ENCODE measurements at regions not wholly inside any gene's neighbourhood (a gene's known extent, or its start where the extent isn't known, plus 50 kb on each side); places are given as distances from the start of the nearest gene placed in this dataset.
"Not testable (repeated sequence)": the region's sequence is repeated elsewhere in the genome, so short reads cannot be mapped to it uniquely, and the experiment has no call there.

DNA sequence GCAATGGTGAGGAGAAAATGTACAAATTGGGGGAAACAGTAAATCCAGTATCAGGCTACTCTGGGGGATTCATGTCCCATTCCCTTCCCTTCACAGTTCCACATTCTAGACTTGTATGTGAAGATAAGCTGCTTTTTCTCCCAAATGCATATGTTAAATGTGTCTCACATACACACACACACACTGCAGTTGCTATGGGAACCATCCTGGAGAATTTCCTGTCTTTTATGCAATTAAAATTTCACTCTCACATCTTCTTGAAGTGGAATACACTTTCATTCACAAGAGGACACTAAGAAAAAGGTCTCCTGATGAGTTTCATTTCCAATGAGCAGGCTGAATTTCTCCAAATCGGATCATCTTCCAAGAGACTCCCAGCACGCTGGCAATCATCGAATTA, 366.0 kb downstream of the LRATD1 start:
- no peak for DNase-seq (ENCODE audit: low spot score)
- Mint-ChIP-seq H3K27ac (ENCODE audit: unreplicated experiment) (no peak overlapping the region), H3K27me3 (ENCODE audit: unreplicated experiment) (no peaks in the 10 kb centered on the region), H3K4me3 (ENCODE audit: unreplicated experiment) (no peak overlapping the region), H3K9me3 (ENCODE audit: unreplicated experiment) (no peaks in the 10 kb centered on the region), H3K36me3 (ENCODE audit: low read depth, unreplicated experiment) (no peaks in the 10 kb centered on the region), H3K4me1 (ENCODE audit: unreplicated experiment) (no peaks in the 10 kb centered on the region)
- TF ChIP-seq, protein P1, sequence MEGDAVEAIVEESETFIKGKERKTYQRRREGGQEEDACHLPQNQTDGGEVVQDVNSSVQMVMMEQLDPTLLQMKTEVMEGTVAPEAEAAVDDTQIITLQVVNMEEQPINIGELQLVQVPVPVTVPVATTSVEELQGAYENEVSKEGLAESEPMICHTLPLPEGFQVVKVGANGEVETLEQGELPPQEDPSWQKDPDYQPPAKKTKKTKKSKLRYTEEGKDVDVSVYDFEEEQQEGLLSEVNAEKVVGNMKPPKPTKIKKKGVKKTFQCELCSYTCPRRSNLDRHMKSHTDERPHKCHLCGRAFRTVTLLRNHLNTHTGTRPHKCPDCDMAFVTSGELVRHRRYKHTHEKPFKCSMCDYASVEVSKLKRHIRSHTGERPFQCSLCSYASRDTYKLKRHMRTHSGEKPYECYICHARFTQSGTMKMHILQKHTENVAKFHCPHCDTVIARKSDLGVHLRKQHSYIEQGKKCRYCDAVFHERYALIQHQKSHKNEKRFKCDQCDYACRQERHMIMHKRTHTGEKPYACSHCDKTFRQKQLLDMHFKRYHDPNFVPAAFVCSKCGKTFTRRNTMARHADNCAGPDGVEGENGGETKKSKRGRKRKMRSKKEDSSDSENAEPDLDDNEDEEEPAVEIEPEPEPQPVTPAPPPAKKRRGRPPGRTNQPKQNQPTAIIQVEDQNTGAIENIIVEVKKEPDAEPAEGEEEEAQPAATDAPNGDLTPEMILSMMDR (IDR thresholded peaks at IDR 0.05; ENCODE audit: unreplicated experiment) = no peak

DNA sequence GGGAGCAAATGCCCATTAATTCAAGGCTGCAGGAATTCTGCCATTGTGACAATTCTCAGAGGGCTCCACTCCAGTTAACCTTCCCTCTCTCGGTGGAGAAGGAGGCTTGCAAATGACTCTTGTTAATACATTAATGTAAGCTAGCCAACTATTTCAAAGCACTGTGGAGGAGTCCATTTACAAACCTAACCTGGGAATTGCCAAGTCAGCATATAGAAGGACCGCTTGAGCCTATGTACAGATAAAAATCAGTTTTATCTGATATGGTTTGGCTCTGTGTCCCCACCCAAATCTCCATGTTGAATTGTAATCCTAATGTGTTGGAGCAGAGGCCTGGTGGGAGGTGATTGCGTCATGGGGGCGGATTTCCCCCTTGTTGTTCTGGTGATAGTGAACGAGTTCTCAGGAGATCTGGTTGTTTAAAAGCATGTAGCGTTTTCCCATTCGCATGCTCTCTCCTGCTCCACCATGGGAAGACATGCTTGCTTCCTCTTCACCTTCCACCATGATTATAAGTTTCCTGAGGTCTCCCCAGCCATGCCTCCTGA, 366.7 kb downstream of the LRATD1 start:
- TF ChIP-seq, protein P1 (IDR thresholded peaks at IDR 0.05; ENCODE audit: unreplicated experiment) = no peak
- Mint-ChIP-seq H3K27me3 (ENCODE audit: unreplicated experiment) (no peaks in the 10 kb centered on the region), H3K4me1 (ENCODE audit: unreplicated experiment) (no peaks in the 10 kb centered on the region), H3K36me3 (ENCODE audit: low read depth, unreplicated experiment) (no peaks in the 10 kb centered on the region), H3K4me3 (ENCODE audit: unreplicated experiment) (no peak overlapping the region), H3K9me3 (ENCODE audit: unreplicated experiment) (no peaks in the 10 kb centered on the region), H3K27ac (ENCODE audit: unreplicated experiment) (no peak overlapping the region)
- DNase-seq (ENCODE audit: low spot score) = no peak

DNA sequence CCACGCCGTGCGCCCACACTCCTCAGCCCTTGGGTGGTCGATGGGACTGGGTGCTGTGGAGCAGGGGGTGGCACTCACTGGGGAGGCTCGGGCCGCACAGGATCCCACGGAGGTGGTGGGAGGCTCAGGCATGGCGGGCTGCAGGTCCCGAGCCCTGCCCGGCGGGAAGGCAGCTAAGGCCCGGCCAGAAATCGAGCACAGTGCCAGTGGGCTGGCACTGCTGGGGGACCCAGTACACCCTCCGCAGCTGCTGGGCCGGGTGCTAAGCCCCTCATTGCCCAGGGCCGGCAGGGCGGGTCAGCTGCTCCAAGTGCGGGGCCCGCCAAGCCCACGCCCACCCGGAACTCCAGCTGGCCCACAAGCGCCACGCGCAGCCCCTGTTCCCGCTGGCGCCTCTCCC, 370.0 kb downstream of the LRATD1 start:
- H3K27ac Mint-ChIP-seq (ENCODE audit: unreplicated experiment); H3K4me1 Mint-ChIP-seq (ENCODE audit: unreplicated experiment); H3K9me3 Mint-ChIP-seq (ENCODE audit: unreplicated experiment); H3K36me3 Mint-ChIP-seq (ENCODE audit: low read depth, unreplicated experiment); DNase-seq (ENCODE audit: low spot score); H3K4me3 Mint-ChIP-seq (ENCODE audit: unreplicated experiment); H3K27me3 Mint-ChIP-seq (ENCODE audit: unreplicated experiment): not testable (repeated sequence)

DNA sequence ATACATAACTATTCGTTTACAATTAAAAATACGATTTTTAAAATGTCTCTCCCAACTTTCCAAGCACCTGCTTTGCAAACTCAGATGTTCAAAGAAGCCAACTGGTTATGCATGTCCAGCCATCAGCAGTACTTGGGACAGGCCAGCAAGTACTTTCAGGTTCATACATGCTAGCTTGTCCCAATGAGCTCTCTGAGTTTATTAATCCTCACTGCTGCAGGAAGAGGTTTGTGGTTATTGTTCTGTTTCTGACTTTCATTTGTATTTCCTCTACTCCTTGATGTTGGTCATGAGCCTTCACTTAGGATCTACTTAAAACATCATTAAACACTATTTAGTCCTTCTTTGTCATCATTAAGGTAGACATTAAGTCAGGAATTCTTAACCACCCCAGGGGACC, 374.1 kb downstream of the LRATD1 start:
- Mint-ChIP-seq H3K36me3 (ENCODE audit: low read depth, unreplicated experiment) (no peaks in the 10 kb centered on the region), H3K27me3 (ENCODE audit: unreplicated experiment) (no peaks in the 10 kb centered on the region), H3K27ac (ENCODE audit: unreplicated experiment) (no peak overlapping the region), H3K4me1 (ENCODE audit: unreplicated experiment) (no peaks in the 10 kb centered on the region), H3K9me3 (ENCODE audit: unreplicated experiment) (no peaks in the 10 kb centered on the region), H3K4me3 (ENCODE audit: unreplicated experiment) (no peak overlapping the region)
- TF ChIP-seq, protein P1 (IDR thresholded peaks at IDR 0.05; ENCODE audit: unreplicated experiment) = no peak
- no peak for DNase-seq (ENCODE audit: low spot score)

DNA sequence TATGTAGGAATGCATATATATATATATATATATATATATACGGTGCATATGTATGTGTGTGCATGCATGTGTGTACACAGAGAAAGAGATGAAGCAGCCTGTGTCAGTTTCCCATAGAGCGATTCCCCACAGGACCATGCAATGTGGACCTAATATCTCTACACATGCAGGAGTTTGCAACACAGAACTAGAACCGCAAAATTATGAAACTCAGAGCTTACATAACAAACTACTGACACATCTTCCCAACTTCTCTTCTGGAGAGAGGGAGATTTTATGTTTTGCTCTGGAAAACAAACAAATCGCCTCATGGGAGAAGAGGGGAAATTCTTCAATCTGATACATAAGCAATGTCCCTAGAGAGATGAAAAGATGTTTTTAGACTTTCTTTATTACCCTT, 377.2 kb downstream of the LRATD1 start:
- Mint-ChIP-seq H3K27me3 (ENCODE audit: unreplicated experiment) (no peaks in the 10 kb centered on the region), H3K9me3 (ENCODE audit: unreplicated experiment) (no peaks in the 10 kb centered on the region), H3K36me3 (ENCODE audit: low read depth, unreplicated experiment) (no peaks in the 10 kb centered on the region), H3K4me3 (ENCODE audit: unreplicated experiment) (no peak overlapping the region), H3K4me1 (ENCODE audit: unreplicated experiment) (no peaks in the 10 kb centered on the region), H3K27ac (ENCODE audit: unreplicated experiment) (no peak overlapping the region)
- DNase-seq (ENCODE audit: low spot score) = no peak
- TF ChIP-seq, protein P1 (IDR thresholded peaks at IDR 0.05; ENCODE audit: unreplicated experiment) = no peak

Measured in endothelial cell (in vitro differentiated cells).